ENCODE measurements at regions not wholly inside any gene's neighbourhood (a gene's known extent, or its start where the extent isn't known, plus 50 kb on each side); places are given as distances from the start of the nearest gene placed in this dataset.

DNA sequence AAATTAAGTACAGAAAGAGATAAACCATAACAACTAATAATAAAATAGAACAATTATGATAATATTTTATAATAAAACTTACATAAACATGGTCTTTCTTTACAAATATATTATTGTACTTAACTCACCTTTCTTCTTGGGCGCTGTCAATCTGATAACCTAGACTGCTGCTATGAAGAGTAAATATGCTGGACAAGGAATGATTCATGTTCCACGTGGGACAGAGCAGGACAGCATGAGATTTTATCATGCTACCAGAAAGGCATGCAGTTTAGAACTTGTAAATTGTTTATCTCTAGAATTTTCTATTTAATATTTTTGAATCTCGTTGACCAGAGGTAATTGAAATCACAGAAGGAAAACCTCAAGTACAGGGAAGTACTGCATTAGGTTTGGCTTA lies 210.7 kb downstream of the ANKRD30B start:
- ATAC-seq, result no peak
- CTCF ChIA-PET, result no interaction called here
- POLR2A ChIA-PET, result no interaction called here
- H3K4me1 Mint-ChIP-seq, result no peaks in the 10 kb centered on the region
- H3K27me3 Mint-ChIP-seq (ENCODE audit: low read depth), result peaks cover 5% of the 10 kb centered on the region; the same call in 1 of the 2 replicates
- H3K27ac Mint-ChIP-seq, result no peak overlapping the region
- no peak for DNase-seq (ENCODE audit: low spot score)
- peaks cover 62% of the 10 kb centered on the region for H3K36me3 Mint-ChIP-seq
- peaks cover 75% of the 10 kb centered on the region for H3K9me3 Mint-ChIP-seq
- TF ChIP-seq, protein P1, sequence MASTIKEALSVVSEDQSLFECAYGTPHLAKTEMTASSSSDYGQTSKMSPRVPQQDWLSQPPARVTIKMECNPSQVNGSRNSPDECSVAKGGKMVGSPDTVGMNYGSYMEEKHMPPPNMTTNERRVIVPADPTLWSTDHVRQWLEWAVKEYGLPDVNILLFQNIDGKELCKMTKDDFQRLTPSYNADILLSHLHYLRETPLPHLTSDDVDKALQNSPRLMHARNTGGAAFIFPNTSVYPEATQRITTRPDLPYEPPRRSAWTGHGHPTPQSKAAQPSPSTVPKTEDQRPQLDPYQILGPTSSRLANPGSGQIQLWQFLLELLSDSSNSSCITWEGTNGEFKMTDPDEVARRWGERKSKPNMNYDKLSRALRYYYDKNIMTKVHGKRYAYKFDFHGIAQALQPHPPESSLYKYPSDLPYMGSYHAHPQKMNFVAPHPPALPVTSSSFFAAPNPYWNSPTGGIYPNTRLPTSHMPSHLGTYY (CRISPR knock-in tag; IDR thresholded peaks at IDR 0.05), result no peak
- TF ChIP-seq EMX1 (CRISPR knock-in tag; IDR thresholded peaks at IDR 0.05), result no peak
- TF ChIP-seq, protein P2, sequence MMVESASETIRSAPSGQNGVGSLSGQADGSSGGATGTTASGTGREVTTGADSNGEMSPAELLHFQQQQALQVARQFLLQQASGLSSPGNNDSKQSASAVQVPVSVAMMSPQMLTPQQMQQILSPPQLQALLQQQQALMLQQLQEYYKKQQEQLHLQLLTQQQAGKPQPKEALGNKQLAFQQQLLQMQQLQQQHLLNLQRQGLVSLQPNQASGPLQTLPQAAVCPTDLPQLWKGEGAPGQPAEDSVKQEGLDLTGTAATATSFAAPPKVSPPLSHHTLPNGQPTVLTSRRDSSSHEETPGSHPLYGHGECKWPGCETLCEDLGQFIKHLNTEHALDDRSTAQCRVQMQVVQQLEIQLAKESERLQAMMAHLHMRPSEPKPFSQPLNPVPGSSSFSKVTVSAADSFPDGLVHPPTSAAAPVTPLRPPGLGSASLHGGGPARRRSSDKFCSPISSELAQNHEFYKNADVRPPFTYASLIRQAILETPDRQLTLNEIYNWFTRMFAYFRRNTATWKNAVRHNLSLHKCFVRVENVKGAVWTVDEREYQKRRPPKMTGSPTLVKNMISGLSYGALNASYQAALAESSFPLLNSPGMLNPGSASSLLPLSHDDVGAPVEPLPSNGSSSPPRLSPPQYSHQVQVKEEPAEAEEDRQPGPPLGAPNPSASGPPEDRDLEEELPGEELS (CRISPR knock-in tag; IDR thresholded peaks at IDR 0.05), result no peak
- no peak for TF ChIP-seq SMAD4 (CRISPR knock-in tag; IDR thresholded peaks at IDR 0.05)
- TF ChIP-seq IRF2 (CRISPR knock-in tag; IDR thresholded peaks at IDR 0.05; ENCODE audit: borderline replicate concordance, low read depth), result no peak
- TF ChIP-seq TP53 (CRISPR knock-in tag; IDR thresholded peaks at IDR 0.05), result no peak
- TF ChIP-seq SMAD3 (CRISPR knock-in tag; IDR thresholded peaks at IDR 0.05; ENCODE audit: borderline replicate concordance), result no peak
- TF ChIP-seq RORB (CRISPR knock-in tag; IDR thresholded peaks at IDR 0.05), result no peak
- TF ChIP-seq, protein P3, sequence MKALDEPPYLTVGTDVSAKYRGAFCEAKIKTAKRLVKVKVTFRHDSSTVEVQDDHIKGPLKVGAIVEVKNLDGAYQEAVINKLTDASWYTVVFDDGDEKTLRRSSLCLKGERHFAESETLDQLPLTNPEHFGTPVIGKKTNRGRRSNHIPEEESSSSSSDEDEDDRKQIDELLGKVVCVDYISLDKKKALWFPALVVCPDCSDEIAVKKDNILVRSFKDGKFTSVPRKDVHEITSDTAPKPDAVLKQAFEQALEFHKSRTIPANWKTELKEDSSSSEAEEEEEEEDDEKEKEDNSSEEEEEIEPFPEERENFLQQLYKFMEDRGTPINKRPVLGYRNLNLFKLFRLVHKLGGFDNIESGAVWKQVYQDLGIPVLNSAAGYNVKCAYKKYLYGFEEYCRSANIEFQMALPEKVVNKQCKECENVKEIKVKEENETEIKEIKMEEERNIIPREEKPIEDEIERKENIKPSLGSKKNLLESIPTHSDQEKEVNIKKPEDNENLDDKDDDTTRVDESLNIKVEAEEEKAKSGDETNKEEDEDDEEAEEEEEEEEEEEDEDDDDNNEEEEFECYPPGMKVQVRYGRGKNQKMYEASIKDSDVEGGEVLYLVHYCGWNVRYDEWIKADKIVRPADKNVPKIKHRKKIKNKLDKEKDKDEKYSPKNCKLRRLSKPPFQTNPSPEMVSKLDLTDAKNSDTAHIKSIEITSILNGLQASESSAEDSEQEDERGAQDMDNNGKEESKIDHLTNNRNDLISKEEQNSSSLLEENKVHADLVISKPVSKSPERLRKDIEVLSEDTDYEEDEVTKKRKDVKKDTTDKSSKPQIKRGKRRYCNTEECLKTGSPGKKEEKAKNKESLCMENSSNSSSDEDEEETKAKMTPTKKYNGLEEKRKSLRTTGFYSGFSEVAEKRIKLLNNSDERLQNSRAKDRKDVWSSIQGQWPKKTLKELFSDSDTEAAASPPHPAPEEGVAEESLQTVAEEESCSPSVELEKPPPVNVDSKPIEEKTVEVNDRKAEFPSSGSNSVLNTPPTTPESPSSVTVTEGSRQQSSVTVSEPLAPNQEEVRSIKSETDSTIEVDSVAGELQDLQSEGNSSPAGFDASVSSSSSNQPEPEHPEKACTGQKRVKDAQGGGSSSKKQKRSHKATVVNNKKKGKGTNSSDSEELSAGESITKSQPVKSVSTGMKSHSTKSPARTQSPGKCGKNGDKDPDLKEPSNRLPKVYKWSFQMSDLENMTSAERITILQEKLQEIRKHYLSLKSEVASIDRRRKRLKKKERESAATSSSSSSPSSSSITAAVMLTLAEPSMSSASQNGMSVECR (CRISPR knock-in tag; IDR thresholded peaks at IDR 0.05; ENCODE audit: borderline replicate concordance), result no peak
- no peak for TF ChIP-seq GTF2I (CRISPR knock-in tag; conservative IDR thresholded peaks at IDR 0.05)
- TF ChIP-seq, protein P4, sequence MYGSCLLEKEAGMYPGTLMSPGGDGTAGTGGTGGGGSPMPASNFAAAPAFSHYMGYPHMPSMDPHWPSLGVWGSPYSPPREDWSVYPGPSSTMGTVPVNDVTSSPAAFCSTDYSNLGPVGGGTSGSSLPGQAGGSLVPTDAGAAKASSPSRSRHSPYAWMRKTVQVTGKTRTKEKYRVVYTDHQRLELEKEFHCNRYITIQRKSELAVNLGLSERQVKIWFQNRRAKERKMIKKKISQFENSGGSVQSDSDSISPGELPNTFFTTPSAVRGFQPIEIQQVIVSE (CRISPR knock-in tag; IDR thresholded peaks at IDR 0.05; ENCODE audit: borderline replicate concordance), result no peak
- no peak for TF ChIP-seq OVOL2 (CRISPR knock-in tag; IDR thresholded peaks at IDR 0.05; ENCODE audit: borderline replicate concordance)
- TF ChIP-seq NFYB (CRISPR knock-in tag; conservative IDR thresholded peaks at IDR 0.05; ENCODE audit: low read depth), result no peak
- TF ChIP-seq, protein P5, sequence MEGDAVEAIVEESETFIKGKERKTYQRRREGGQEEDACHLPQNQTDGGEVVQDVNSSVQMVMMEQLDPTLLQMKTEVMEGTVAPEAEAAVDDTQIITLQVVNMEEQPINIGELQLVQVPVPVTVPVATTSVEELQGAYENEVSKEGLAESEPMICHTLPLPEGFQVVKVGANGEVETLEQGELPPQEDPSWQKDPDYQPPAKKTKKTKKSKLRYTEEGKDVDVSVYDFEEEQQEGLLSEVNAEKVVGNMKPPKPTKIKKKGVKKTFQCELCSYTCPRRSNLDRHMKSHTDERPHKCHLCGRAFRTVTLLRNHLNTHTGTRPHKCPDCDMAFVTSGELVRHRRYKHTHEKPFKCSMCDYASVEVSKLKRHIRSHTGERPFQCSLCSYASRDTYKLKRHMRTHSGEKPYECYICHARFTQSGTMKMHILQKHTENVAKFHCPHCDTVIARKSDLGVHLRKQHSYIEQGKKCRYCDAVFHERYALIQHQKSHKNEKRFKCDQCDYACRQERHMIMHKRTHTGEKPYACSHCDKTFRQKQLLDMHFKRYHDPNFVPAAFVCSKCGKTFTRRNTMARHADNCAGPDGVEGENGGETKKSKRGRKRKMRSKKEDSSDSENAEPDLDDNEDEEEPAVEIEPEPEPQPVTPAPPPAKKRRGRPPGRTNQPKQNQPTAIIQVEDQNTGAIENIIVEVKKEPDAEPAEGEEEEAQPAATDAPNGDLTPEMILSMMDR (IDR thresholded peaks at IDR 0.05), result no peak
- no peak overlapping the region for H3K4me3 Mint-ChIP-seq

DNA sequence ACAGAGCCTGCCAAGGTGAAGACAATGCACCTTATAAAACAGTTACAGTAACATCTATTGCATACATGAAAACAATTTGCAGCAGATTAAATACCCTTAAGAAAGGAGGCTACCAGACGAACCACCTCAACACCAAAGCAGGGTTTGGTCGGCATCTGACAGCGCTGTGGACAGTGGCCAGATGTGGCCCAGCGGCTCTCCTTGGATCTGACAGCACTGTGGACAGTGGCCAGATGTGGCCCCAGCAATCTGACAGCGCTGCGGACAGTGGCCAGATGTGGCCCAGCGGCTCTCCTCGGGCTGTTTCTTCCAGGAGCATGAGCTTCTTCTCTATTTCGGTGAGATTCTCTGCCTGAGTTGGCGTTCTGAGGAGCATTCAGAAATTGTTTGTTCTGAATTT lies 211.6 kb downstream of the ANKRD30B start:
- H3K4me1 Mint-ChIP-seq, result no peaks in the 10 kb centered on the region
- H3K9me3 Mint-ChIP-seq, result peaks cover 75% of the 10 kb centered on the region
- H3K36me3 Mint-ChIP-seq, result peaks cover 57% of the 10 kb centered on the region
- H3K27me3 Mint-ChIP-seq (ENCODE audit: low read depth), result peaks cover 5% of the 10 kb centered on the region; the same call in 1 of the 2 replicates
- ChIA-PET POLR2A (no interaction called here), CTCF (no interaction called here)
- H3K27ac Mint-ChIP-seq, result no peak overlapping the region
- DNase-seq (ENCODE audit: low spot score), result no peak
- ATAC-seq, result no peak
- no peak overlapping the region for H3K4me3 Mint-ChIP-seq
- TF ChIP-seq ZNF671 (CRISPR knock-in tag; IDR thresholded peaks at IDR 0.05) (no peak), OVOL2 (CRISPR knock-in tag; IDR thresholded peaks at IDR 0.05; ENCODE audit: borderline replicate concordance) (no peak)
- TF ChIP-seq, protein P6, sequence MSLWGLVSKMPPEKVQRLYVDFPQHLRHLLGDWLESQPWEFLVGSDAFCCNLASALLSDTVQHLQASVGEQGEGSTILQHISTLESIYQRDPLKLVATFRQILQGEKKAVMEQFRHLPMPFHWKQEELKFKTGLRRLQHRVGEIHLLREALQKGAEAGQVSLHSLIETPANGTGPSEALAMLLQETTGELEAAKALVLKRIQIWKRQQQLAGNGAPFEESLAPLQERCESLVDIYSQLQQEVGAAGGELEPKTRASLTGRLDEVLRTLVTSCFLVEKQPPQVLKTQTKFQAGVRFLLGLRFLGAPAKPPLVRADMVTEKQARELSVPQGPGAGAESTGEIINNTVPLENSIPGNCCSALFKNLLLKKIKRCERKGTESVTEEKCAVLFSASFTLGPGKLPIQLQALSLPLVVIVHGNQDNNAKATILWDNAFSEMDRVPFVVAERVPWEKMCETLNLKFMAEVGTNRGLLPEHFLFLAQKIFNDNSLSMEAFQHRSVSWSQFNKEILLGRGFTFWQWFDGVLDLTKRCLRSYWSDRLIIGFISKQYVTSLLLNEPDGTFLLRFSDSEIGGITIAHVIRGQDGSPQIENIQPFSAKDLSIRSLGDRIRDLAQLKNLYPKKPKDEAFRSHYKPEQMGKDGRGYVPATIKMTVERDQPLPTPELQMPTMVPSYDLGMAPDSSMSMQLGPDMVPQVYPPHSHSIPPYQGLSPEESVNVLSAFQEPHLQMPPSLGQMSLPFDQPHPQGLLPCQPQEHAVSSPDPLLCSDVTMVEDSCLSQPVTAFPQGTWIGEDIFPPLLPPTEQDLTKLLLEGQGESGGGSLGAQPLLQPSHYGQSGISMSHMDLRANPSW (CRISPR knock-in tag; conservative IDR thresholded peaks at IDR 0.05; ENCODE audit: low read depth), result no peak
- TF ChIP-seq, protein P1 (CRISPR knock-in tag; IDR thresholded peaks at IDR 0.05), result no peak
- TF ChIP-seq, protein P7, sequence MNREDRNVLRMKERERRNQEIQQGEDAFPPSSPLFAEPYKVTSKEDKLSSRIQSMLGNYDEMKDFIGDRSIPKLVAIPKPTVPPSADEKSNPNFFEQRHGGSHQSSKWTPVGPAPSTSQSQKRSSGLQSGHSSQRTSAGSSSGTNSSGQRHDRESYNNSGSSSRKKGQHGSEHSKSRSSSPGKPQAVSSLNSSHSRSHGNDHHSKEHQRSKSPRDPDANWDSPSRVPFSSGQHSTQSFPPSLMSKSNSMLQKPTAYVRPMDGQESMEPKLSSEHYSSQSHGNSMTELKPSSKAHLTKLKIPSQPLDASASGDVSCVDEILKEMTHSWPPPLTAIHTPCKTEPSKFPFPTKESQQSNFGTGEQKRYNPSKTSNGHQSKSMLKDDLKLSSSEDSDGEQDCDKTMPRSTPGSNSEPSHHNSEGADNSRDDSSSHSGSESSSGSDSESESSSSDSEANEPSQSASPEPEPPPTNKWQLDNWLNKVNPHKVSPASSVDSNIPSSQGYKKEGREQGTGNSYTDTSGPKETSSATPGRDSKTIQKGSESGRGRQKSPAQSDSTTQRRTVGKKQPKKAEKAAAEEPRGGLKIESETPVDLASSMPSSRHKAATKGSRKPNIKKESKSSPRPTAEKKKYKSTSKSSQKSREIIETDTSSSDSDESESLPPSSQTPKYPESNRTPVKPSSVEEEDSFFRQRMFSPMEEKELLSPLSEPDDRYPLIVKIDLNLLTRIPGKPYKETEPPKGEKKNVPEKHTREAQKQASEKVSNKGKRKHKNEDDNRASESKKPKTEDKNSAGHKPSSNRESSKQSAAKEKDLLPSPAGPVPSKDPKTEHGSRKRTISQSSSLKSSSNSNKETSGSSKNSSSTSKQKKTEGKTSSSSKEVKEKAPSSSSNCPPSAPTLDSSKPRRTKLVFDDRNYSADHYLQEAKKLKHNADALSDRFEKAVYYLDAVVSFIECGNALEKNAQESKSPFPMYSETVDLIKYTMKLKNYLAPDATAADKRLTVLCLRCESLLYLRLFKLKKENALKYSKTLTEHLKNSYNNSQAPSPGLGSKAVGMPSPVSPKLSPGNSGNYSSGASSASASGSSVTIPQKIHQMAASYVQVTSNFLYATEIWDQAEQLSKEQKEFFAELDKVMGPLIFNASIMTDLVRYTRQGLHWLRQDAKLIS (CRISPR knock-in tag; IDR thresholded peaks at IDR 0.05; ENCODE audit: borderline replicate concordance), result no peak

Data from WTC11 (cell line).